NCI-H526 (cell line): ENCODE measurements at regions not wholly inside any gene's neighbourhood (a gene's known extent, or its start where the extent isn't known, plus 50 kb on each side); places are given as distances from the start of the nearest gene placed in this dataset.
"Not testable (repeated sequence)": the region's sequence is repeated elsewhere in the genome, so short reads cannot be mapped to it uniquely, and the experiment has no call there.

Experiments used
- DNase-seq, 2 experiments: peaks; one replicate each; lab custom pipeline; 2025; lab: John Stamatoyannopoulos, UW

DNA sequence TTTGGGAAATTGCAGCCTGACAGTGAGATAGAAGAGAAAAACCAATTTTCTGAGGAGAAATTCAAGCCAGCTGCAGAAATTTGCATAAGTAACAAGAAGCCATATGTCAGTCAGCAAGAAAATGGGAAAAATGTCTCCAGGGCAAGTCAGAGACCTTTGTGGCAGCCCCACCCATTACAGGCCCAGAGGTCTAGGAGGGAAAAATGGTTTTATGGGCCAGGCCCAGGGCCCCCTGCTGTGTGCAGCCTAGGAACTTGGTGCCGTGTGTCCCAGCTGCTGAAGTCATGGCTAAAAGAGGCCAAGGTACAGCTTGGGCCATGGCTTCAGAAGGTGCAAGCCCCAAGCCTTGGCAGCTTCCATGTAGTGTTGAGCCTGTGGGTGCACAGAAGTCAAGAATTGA is 296.1 kb downstream of the TTC6 start:
- DNase-seq: not testable (repeated sequence)

DNA sequence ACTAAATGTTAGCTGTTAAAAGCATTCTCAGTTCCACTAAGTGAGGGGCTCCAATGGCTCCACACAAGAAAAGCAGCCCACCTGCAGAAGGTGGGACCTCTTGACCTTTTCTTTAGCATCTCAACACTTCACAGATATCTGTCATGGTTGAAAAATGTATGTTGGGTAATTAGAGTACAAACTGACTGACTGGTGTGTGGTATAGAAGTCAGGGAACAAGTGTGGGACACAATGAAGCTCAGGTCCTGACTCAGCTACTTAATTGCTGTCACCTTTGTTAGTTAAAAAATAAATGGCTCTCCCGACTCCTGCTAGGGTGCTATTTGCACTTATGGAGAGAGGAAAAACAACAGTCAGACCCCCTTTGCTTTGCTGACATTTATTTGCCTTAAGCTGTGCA is 299.0 kb downstream of the TTC6 start:
- no peak for DNase-seq

DNA sequence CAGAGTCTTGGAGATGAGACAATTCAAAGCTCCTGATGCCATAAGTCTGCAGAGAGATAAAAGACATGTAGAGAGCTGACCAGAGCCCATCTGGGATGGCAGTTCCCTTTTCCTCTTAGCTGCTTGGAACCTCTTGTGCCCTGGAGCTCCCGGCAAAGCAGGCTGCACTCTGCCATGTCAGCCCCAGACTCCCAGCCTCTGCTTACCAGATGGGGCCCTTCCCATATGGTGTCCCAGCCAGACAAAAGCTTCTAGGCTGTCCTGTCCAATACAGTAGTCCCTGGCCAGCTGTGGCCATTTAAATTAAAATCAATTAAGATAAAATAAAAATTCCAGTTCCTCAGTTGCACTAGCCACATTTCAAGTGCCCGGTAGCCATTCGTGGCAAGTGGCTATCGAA is 303.9 kb downstream of the TTC6 start:
- no peak for DNase-seq

DNA sequence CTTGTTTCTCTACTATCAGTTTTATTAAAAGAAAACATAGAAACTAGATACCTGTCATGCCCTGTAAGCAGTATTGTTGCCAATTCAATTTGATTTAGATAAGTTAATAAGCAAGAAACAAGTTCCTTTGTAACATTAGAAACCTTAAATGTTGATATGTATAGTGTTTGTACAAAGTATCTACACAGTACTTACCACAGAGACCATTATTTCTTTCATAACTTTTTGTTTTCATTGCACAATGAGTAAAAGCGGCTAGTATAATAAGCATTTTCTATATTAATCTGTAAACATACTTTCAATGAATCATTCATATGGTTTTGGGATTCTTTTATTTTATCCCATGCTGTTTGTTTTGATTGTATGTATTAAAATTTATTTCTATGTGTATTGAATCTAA is 305.1 kb downstream of the TTC6 start:
- no peak for DNase-seq

DNA sequence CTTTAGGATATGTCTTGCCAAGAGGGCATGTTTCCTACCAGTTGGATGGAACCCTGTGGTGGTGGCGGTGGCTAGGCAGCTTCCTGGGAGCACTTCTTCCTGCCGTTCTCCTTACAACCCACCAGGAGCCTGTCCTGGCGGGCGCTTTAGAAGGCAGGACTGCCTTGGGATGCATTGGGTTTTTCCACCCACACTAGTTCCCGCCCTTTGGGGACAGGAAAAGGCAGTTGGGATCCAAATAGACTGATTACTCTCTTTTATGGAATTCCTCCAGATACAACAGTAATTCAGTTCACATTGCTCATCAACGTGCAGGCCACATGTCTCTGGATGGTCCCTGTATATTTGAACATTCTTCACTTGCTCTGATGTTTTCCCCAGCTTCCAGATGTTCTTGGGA is 305.7 kb upstream of the SSTR1 start:
- no peak for DNase-seq

DNA sequence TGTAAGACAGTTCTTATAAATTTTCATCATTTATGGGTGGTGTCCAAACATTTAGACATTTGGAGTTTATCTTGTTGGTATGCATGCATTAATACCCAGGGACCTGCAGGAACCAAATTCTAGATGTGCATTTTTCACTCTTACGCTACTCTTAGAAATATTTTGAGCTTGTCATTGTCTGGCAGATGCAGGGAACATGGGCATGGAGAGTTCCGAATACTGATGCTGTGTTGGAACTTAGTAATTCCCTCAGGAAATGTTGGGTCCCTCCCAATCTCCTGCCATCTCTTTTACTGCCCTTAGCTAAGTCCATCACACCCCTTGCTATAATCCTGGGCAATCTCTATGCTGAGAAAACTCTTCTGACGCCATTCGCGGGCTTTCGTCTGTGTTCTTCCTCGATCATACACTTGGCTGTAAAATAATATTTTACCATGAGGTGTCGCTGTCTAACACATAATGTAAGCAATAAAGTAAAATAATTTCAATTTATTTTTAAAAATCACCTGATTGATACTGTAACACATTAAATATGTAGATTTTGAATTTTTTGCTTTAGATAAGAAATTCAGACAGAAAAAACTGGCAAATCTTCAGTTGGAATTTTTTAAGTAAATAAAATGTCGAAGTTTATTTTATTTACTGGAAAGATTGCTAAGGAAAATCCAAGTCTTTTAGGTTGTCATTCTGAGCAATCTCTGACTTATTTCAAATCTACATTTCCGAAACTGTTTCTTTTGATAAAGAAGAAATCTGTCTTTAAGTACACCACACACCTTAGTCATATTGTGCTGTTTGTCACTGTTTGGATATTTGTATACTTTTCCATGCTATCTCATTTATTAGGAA is 304.1 kb upstream of the SSTR1 start:
- peak; percentile 15 to 78 for DNase-seq

DNA sequence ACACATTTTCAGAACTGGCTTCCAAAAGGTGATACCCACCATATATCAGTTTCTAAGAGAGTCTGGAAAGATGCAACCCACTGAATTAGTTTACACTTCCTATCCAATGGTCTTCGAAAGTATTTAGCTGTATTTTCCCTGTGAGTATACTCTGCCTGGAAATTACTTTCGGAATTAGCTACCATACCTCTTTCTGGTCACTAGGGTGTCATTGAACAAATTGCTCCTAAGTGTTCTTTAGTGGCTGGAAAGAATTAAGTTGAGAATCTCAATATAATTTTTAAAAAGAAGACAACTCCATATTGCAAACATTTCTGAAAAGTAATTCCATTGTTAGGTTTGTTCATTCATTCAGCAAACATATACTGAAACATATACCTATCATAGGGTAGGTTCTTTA is 283.1 kb upstream of the SSTR1 start:
- DNase-seq: no peak

DNA sequence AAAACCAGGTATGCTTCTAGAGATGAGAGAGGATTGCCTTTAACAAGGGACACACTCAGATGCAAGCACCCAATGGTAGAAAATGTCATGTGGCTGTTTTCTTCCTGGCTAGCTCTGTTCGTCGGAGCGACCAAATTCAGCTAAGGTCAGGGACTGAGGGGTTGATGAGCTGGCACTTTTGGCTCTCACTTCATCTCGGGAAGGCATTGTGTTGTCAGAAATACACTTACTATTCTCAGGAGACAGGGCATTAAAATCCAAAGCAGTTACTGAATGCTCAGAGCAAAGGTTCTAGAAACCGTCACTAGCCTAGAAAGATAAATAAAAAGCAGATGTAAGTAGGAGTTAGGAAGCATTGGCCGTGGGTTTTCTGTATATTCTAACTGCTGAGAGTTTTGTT is 275.7 kb upstream of the SSTR1 start:
- no peak for DNase-seq

DNA sequence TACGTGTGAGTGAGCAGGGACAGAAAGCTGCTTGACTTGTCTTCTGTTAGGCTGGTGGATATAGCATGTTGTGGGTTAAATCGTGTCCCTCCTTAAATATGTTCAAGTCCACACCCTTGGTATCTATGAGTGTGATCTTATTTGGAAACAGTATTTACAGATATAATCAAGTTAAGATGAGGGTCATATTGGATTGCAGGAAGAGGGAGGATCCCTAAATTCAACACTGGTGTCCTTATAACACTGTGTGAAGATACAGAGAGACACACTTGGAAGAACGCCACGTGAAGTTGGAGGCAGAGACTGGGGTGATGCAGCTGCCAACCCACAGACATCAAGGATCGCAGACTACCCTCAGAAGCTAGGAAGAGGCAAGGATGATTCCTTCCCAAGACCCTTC is 275.2 kb upstream of the SSTR1 start:
- DNase-seq: no peak

DNA sequence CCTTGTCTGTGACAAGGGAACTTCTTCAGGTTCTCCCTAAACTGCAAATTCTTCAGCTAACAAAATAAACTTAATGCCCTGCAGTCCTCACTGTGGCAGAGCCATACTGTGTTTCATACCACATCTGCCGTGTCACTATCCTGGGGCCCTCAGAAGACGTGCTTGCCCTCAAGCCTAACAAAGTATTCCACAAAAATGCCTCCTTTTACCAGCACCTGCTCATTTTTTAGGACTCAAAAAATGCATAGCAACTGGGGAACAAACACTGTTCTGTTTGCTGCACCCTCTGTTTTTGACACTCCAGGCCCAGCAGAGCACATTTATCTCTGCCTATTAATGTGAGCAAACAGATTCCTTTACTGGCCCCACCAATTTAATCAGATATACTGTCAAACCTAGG is 270.7 kb upstream of the SSTR1 start:
- no peak for DNase-seq

DNA sequence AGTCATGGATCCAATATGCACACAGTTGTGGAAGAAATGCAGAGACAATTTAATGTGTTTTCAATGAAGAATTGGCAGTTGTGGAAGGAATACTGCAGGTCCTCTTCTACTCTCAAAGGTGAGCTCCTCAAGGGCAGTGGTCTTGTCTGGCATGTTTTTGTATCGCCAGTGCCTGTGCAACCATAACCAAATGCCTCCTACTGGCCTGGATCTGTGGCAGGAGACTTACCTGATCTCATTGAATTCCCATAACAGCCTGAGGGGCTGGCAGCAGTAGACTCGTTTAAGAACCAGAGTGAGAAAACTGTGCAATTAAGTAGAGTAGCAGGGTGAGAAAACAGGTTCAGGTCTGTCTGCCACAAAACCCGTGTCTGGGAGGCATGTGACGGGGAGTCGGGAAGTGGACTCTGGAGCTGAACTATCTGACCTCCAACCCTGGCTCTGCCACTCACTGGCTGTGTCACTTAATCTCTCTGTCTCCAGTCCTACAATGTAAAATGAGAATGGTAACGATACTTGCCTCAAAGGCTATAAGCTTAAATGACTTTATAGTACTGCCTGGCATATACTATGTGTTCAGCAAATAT is 268.2 kb upstream of the SSTR1 start:
- DNase-seq: no peak

DNA sequence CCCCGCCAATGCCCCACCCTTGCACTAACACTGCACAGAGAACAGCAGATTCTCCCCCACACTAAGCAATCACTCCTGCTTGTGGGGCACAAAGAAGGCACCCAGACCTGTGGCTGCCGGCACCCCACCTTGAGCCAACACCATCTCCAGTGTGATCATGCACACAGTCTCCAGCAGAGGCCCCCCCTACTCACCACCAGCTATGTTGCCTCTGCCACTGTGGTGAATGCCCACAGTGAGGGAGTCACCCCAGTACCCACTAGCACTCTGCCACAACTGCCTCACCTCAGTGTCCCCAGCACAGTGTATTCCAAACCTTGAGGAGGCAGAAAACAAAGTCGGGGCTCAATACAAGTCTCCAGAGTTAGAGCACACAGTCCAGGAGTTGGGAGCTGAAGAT is 261.7 kb upstream of the SSTR1 start:
- DNase-seq: no peak

DNA sequence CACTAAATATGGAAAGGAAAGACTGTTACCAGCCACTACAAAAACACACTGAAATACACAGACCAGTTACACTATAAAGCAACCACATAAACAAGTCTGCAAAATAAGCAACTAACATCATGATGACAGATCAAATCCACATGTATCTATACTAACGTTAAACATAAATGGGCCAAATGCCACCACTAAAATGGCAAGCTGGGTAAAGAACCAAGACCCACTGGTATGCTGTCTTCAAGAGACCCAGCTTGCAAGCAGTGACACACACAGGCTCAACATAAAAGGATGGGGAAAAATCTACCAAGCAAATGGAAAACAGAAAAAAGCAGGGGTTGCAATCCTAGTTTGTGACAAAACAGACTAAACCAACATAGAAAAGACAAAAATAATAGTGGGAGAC is 260.9 kb upstream of the SSTR1 start:
- no peak for DNase-seq

DNA sequence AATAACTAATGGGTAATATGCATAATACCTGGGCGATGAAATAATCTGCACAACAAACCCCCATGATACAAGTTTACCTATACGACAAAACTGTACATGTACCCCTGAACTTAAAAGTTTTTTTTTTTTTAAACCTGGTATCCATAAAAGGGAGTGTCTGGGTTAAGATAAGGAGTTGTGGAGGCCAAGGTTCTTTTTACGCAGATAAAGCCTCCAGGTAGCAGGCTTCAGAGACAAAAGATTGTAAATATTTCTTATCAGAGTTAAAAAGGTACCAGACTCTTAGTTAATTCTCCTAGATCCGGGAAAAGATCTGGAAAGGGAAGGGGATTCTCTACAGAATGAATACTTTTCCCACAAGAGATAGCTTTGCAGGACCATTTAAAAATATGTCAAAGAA is 259.4 kb upstream of the SSTR1 start:
- no peak for DNase-seq

DNA sequence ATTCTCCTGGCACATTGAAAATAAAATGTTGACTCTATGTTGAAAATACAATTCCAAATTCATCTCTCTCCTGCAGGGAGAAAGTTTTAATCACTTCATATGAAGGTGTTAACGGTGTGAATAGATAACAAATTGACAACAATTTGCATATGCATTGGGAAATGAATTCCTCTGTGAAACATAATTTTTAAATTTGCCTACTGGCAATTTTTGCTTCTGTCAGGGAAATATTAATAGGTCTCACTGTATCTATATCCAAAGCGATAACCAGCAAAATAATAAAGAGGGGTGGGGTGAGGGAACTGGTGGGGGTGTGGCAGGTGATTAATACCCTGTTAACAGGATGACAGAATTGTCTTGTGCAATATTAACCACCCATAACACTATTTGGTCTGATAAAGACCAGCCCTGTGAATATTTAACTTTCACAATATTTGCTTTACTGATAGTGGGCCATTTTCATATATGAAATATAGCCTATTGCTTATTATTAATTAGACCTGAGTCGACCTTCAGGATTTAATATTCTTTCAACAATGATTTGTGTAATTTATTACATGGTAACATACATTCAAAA is 239.0 kb upstream of the SSTR1 start:
- DNase-seq: no peak

DNA sequence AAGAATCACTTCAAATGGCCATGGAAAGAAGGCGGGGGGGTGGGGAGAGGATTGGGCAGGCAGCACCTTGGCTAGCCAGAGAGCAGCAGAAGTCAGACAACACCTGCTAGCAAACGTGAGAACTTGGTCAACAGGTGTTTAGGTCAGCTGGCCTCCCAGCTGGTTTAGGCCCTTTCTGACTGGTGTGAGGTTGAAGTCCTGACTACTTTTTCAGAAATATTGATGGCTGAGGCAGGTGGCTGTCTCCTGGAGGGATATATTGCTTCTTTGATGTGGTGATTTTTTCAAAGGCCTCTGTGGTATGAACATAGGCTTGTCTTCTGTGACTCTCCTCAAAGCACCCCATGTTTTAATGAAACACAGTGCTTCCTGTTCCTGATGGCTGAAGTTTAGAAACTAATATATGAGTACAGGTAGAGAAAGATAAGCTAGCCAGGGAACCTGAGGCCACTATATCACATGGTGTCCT is 238.2 kb upstream of the SSTR1 start:
- no peak for DNase-seq

DNA sequence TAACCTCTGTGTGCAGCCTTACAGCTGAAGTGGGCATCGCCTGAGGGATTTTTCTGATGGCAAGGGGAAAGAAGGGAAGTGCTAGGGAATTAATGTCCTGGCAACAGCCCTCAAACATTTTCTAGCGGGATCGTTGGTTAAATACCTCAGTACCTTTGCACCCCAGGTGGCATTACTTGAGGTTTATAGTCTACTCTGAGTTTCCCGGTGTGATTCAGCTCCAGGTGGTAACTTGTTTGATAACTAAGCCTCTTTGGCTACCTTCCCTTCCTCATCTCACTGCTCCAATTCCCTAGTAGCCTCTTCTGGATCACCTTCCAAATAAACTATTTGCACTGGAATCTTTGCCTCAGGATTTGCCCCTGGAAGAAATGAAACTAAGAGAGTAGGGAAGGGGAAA is 237.0 kb upstream of the SSTR1 start:
- no peak for DNase-seq

DNA sequence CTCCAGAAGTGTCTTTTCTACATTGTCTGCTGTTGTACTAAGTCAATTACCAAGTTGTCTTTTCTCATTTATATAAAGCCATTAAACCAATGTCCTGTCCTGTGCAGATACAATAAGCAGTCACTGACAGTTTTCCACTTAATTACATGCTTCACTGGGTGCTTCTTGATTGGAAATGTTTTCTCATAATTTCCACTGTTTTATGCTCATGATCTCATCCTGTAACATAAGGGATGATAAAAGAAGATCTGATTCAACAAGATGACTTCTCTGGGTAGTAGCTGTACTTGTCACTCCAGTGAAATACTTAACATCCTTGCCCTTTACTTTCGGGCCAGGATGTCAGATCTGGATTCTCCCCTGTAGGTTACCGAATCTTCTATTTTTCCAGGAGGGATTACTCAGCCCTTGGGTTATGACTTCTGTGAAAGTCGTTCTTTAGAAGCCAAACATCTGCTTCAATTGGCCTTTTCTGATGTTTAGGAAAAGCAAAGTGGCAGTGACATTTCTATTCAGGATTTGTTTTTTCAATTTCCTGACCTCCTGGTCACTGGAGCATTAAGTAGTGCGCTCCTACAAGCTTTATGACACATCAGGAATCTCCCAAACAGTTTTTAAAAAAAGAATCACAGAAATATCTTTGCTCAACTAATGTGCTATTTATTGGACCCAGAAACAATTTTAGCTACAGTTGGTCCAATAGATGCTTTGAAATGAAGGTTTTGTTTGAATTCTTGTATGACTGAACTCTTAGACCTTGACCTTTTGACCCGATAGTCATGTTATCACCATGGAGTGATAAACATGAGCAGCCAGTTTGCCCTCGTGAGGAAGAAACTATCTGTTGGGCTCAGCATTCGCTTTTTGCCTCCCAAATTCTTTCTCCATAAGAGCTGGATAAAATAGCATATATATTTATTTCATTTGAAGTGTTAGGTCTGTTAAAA is 234.5 kb upstream of the SSTR1 start:
- DNase-seq: no peak

DNA sequence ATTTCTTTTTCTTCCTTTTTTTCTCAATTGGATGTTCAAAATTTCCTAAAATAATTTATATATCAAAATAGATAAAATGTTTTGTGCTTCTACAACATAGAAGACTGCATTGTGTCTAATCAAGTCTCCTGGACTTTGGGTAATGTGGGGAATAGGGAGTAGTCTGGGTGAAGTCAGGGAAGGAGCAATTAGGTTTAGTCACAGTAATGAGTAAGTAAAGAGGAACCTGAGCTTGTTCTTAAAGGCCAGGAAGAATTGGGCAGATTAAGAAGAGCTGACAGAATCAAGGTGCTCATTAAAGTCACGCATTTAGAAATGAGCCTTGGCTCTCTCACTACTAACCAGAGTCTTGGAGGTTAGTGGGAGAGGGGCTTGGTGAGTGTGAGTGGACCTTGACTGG is 233.3 kb upstream of the SSTR1 start:
- no peak for DNase-seq

DNA sequence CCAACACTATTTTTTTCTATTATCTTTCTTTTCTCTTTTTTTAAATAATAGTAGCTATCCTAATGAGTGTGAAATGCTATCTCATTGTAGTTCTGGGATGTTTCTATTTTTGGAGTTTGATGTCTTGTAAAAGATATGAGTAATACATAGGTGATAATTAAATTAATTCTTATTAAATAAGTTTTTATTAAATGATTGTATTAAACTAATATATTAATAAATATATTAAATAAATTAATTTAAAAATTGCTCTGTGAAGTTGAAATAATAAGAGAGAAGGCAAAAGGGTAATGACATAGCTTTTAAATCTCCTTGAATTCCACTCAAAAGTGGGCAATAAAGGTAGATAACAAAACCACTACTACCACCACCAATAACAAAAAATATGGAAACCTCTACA is 230.2 kb upstream of the SSTR1 start:
- DNase-seq: no peak

DNA sequence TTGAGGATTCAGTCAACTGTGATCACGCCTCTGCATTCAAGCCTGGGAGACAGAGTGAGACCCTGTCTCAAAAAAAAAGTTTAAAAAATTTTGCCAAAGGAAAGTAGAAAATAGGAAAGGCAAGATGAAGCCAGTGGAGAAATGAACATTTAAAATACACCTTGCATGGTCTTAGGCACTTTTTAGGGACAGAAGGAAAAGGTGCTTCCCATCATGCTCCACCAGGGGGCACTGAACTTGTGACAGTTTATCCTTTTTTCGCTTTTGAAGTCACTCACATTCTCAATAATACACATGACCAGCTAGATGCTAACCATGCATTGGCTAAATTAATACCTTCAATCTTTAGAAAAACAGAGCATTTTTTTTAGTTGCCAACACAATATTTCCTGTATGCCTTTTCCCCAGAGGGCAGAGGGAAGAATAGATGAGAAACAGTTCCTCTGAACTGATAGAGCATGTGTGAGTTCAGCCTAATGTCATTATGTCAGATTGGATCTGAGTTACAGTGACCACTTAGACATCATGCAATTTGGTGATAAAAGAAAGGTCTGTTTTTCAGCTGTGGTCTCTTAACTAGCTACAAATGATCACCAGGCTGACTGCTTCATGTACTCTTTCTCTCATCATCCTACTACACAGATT is 221.8 kb upstream of the SSTR1 start:
- DNase-seq: peak; percentile 2 to 65

DNA sequence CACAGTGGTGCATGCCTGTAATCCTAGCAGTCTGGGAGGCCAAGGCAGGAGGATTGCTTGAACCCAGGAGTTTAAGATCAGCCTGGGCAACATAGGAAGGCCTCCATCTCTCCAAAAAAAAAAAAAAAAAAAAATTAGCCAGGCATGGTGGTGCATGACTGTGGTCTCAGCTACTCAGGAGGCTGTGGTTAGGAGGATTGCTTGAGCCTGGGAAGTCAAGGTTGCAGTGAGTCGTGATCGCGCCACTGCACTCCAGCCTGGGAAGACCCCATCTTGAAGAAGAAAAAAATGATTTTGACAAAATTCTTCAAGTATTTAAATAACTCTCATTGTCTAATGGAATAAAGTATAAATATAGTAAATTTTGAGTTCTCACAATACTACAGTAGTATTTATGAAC is 219.2 kb upstream of the SSTR1 start:
- DNase-seq: no peak
